ENCODE measurements at regions not wholly inside any gene's neighbourhood (a gene's known extent, or its start where the extent isn't known, plus 50 kb on each side); places are given as distances from the start of the nearest gene placed in this dataset.
"Not testable (repeated sequence)": the region's sequence is repeated elsewhere in the genome, so short reads cannot be mapped to it uniquely, and the experiment has no call there.

- TF ChIP-seq CTCF (conservative IDR thresholded peaks at IDR 0.05; ENCODE audit: low read length), result no peak
- H3K4me3 ChIP-seq (ENCODE audit: low read length), result no peak overlapping the region
- DNase-seq (ENCODE audit: low read depth), result peak; percentile 72
Measured at GRCh38 chr1:198417039-198417438, 123.4 kb downstream of the ATP6V1G3 start.

GRCh38 chr1:198416296-198416695, 124.2 kb downstream of the ATP6V1G3 start:
- DNase-seq (ENCODE audit: low read depth), result peak; percentile 85
- no peak for TF ChIP-seq CTCF (conservative IDR thresholded peaks at IDR 0.05; ENCODE audit: low read length)
- H3K4me3 ChIP-seq (ENCODE audit: low read length), result no peak overlapping the region

DNA sequence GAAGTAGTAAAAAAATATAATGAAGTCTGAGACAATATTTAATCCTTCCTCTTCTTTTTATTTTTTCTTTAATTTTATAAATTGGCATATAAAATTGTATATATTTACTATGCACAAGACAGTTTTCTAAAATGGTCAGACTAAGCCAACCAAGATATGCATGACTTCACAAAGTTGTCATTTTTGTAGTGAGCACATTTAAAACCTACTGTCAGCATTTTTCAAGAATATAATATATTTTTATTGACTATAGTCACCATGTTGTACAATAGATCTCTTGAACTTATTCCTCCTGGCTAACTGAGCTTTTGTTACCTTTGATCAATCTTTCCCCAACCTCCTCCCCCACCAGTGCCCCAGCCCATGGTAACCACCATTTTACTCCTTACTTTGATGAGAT, 129.2 kb downstream of the ATP6V1G3 start:
- H3K4me3 ChIP-seq (ENCODE audit: low read length), result no peak overlapping the region
- no peak for DNase-seq (ENCODE audit: low read depth)
- TF ChIP-seq CTCF (conservative IDR thresholded peaks at IDR 0.05; ENCODE audit: low read length), result no peak

DNA sequence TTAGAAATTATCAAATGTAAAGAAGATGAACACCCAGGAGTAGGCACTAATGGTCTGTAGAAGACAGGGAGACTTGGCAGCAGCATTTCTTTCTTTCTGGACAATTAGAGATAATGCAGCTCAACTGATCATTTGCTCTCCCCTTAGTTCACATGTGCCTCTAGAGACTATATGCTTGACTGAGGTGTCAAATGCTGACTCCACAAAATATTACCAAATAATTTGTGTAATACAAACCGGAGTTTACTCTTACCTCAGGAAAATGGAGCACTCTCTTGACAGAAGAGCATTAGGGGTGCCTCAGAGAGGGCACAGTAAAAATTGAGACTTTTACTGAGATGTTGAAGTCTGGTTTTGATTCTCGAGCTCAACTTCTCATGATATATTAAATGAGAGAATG, 131.8 kb downstream of the ATP6V1G3 start:
- no peak for TF ChIP-seq CTCF (conservative IDR thresholded peaks at IDR 0.05; ENCODE audit: low read length)
- DNase-seq (ENCODE audit: low read depth), result no peak
- no peak overlapping the region for H3K4me3 ChIP-seq (ENCODE audit: low read length)

DNA sequence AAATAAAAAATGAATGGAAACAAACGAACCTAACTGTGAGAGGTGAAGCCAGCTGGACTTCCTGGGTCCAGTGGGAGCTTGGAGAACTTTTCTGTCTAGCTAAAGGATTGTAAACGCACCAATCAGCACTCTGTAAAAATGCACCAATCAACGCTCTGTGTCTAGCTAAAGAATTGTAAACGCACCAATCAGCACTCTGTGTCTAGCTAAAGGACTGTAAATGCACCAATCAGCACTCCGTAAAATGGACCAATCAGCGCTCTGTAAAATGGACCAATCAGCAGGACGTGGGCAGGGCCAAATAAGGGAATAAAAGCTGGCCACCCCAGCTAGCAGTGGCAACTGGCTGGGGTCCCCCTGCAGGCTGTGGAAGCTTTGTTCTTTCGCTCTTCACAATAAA, 135.8 kb downstream of the ATP6V1G3 start:
- H3K4me3 ChIP-seq (ENCODE audit: low read length); DNase-seq (ENCODE audit: low read depth): not testable (repeated sequence)

DNA sequence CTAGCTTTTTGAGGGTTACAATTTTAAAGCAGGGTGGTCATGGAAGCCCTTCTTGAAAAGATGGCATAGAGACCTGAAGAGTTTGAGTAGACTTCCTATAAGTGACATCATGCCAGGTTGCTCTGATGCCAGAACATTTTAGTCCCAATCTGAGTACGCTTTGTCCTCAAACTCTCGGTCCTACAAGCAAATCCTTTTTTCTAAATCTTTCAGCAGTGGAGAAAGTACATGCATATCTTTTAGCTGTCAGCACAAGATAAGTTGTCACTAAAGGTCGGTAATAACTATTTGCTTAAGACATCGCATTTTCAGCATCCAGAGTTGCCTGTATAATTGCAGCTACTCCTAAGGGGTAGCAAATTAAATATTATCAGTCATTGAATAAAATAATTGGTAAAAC, 140.4 kb downstream of the ATP6V1G3 start:
- DNase-seq (ENCODE audit: low read depth), result no peak
- no peak for TF ChIP-seq CTCF (conservative IDR thresholded peaks at IDR 0.05; ENCODE audit: low read length)
- no peak overlapping the region for H3K4me3 ChIP-seq (ENCODE audit: low read length)

- no peak overlapping the region for H3K4me3 ChIP-seq (ENCODE audit: low read length)
- peak; percentile 47 for DNase-seq (ENCODE audit: low read depth)
- no peak for TF ChIP-seq CTCF (conservative IDR thresholded peaks at IDR 0.05; ENCODE audit: low read length)
Measured at GRCh38 chr1:198399452-198399851, 141.0 kb downstream of the ATP6V1G3 start.

DNA sequence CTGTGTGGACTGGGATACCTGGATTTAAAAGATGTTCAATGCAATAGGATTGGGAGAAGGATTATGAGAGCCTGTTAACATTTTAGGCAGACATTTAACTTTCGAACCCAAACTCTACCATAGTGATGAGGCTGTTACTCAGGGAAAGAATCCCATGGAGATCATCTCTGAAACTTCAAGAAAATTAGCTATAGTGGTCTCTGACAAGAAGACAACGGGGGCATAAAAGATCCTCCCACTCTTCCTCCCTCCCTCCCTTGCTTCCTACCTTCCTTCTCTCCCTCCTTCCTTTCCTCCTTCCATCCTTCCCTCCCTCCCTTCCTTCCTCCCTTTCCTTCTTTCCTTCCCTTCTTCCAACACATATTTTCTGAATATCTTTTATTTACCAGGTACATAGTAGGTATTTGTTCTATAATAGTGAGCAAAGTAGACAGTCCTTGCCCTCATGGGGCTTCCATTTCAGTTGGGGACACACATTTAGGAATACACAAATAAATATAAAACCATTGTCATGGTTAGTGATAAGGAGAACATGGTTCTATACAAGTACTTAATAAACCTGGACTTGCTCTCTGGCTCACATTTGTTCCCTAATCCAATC, 143.2 kb downstream of the ATP6V1G3 start:
- H3K4me3 ChIP-seq (ENCODE audit: low read length), result no peak overlapping the region
- TF ChIP-seq CTCF (conservative IDR thresholded peaks at IDR 0.05; ENCODE audit: low read length), result no peak
- DNase-seq (ENCODE audit: low read depth), result no peak

Data from AG10803 (cell line).